ENCODE measurements at regions not wholly inside any gene's neighbourhood (a gene's known extent, or its start where the extent isn't known, plus 50 kb on each side); places are given as distances from the start of the nearest gene placed in this dataset.

DNA sequence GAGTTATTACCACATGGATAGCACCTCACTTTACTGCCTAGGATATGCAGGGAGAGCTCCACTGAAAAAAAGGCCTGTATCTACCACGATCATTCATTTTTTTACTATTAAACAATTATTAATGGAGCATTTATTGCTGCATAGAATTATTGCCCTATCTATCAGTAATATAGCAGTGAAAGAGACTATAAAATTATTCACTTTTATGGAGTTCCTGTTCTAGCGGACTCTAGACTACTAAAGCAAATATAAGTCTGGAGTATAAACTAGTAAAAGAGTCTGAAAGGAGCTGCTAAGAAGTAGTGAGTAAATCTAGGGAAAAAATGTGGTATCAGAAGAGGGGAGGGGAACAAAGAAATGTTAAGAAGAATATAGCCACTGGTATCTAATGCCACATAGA is 150.4 kb upstream of the CYLC2 start:
- Histone ChIP-seq H3K9me3 (no peaks in the 10 kb centered on the region), H3K9ac (no peak overlapping the region), H3K4me3 (no peak overlapping the region), H3K27ac (no peak overlapping the region), H3K4me1 (no peaks in the 10 kb centered on the region), H3K4me2 (no peak overlapping the region), H3K27me3 (no peaks in the 10 kb centered on the region), H4K20me1 (no peaks in the 10 kb centered on the region), H3K36me3 (no peaks in the 10 kb centered on the region)
- no peak for TF ChIP-seq Cebpa-rat (IDR thresholded peaks at IDR 0.05)

DNA sequence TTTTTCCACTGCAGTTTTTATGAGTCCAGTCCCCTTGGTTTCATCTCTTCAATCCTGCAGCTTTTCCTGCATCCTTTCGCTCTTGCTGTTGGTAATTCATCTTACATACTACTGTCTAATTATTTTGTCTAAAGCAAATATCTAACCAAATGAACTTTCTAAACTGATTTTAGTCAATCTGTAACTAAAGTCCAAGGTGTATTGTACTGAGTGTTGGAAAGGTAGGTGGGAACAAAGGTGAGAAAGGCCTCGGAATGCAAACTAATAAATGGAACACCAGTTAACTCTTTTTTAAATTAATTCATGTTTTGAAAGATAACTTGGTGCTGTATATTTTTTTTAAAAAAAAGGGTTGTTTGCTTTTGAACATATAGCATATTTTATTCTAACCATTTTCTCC is 152.7 kb upstream of the CYLC2 start:
- H4K20me1 ChIP-seq: no peaks in the 10 kb centered on the region
- H3K27me3 ChIP-seq: no peaks in the 10 kb centered on the region
- no peaks in the 10 kb centered on the region for H3K9me3 ChIP-seq
- H3K4me1 ChIP-seq: no peaks in the 10 kb centered on the region
- H3K4me2 ChIP-seq: no peak overlapping the region
- H3K36me3 ChIP-seq: no peaks in the 10 kb centered on the region
- H3K27ac ChIP-seq: no peak overlapping the region
- no peak for TF ChIP-seq Cebpa-rat (IDR thresholded peaks at IDR 0.05)
- H3K9ac ChIP-seq: no peak overlapping the region
- H3K4me3 ChIP-seq: no peak overlapping the region

DNA sequence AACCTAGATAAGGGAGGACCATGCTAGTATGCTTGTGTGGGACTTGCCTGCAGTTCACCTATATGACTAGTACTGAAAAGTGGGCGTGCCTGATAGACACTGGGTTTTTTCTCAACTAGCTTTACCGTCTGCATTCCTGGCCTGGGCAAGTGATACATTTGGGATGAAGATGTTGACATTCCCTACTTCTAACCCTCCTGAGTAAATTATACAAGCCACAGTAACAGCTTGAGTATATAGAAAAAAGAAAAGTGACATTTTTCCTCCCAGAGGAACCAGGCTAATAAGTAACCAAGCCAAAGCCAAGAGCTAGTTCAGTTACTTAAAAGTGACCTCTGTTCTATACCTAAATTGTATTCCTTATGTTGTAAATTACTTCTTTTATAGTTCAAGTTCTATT is 153.8 kb upstream of the CYLC2 start:
- Histone ChIP-seq H3K4me3 (no peak overlapping the region), H3K27me3 (no peaks in the 10 kb centered on the region), H3K4me1 (no peaks in the 10 kb centered on the region), H4K20me1 (no peaks in the 10 kb centered on the region), H3K9ac (no peak overlapping the region), H3K4me2 (no peak overlapping the region), H3K9me3 (no peaks in the 10 kb centered on the region), H3K27ac (no peak overlapping the region), H3K36me3 (no peaks in the 10 kb centered on the region)
- TF ChIP-seq Cebpa-rat (IDR thresholded peaks at IDR 0.05): no peak

GRCh38 chr9:102840335-102840734 is 154.8 kb upstream of the CYLC2 start:
- no peaks in the 10 kb centered on the region for H4K20me1 ChIP-seq
- H3K4me2 ChIP-seq: no peak overlapping the region
- H3K27ac ChIP-seq: no peak overlapping the region
- H3K27me3 ChIP-seq: no peaks in the 10 kb centered on the region
- no peaks in the 10 kb centered on the region for H3K4me1 ChIP-seq
- no peaks in the 10 kb centered on the region for H3K9me3 ChIP-seq
- no peak overlapping the region for H3K4me3 ChIP-seq
- H3K9ac ChIP-seq: no peak overlapping the region
- H3K36me3 ChIP-seq: no peaks in the 10 kb centered on the region
- TF ChIP-seq Cebpa-rat (IDR thresholded peaks at IDR 0.05): no peak

DNA sequence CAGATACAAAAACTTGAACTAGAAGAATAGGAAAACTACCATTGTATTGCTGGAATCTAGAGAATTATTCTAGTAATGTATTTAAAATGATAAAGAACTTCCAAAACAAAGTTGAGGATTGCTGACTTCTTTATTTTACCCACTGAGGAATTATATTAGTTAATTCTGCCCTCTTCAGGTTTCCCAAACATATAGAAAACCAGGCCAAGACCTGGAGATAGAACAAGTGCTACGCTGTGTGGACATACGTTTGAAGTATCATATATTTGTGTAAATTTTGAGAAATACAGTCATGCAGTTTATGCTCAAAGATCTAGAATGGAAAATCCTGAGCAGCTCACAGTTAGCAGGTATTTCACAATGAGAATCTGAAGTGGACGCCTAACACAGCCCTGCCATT is 162.3 kb upstream of the CYLC2 start:
- no peak for TF ChIP-seq Cebpa-rat (IDR thresholded peaks at IDR 0.05)
- no peaks in the 10 kb centered on the region for H3K4me1 ChIP-seq
- no peaks in the 10 kb centered on the region for H3K36me3 ChIP-seq
- no peak overlapping the region for H3K27ac ChIP-seq
- no peak overlapping the region for H3K9ac ChIP-seq
- no peak overlapping the region for H3K4me3 ChIP-seq
- no peaks in the 10 kb centered on the region for H4K20me1 ChIP-seq
- H3K4me2 ChIP-seq: no peak overlapping the region
- H3K27me3 ChIP-seq: no peaks in the 10 kb centered on the region
- H3K9me3 ChIP-seq: no peaks in the 10 kb centered on the region

DNA sequence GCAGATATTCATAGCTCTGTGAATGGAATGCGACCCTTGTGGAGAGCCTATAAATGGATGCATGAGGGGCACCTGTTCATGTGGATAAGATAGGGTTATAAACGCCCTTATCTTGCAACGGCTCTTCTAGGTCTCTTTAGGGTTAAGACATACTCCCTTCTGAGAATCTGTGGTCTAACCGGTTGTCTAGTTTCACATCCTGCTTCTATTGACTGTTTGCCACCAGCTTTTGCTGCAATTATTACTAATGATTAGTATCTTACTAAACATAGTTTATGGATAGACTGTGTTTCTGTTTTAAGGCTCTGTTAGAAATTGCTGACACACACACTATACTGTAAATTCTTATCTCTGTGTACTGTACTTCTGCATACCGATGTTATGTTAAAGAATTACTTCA is 198.9 kb upstream of the CYLC2 start:
- Histone ChIP-seq H3K27ac (no peak overlapping the region), H3K4me2 (peak overlapping the region; percentile 17; the same call in 1 of the 2 replicates), H3K4me1 (peaks cover 9% of the 10 kb centered on the region), H3K27me3 (no peaks in the 10 kb centered on the region), H3K36me3 (no peaks in the 10 kb centered on the region), H3K4me3 (no peak overlapping the region), H3K9me3 (no peaks in the 10 kb centered on the region), H3K9ac (no peak overlapping the region), H4K20me1 (no peaks in the 10 kb centered on the region)
- no peak for TF ChIP-seq Cebpa-rat (IDR thresholded peaks at IDR 0.05)

- Histone ChIP-seq H4K20me1 (no peaks in the 10 kb centered on the region), H3K27ac (no peak overlapping the region), H3K9ac (no peak overlapping the region), H3K27me3 (no peaks in the 10 kb centered on the region), H3K9me3 (no peaks in the 10 kb centered on the region), H3K4me2 (no peak overlapping the region), H3K4me3 (no peak overlapping the region), H3K4me1 (peaks cover 9% of the 10 kb centered on the region), H3K36me3 (no peaks in the 10 kb centered on the region)
- no peak for TF ChIP-seq Cebpa-rat (IDR thresholded peaks at IDR 0.05)
These were observed 199.6 kb upstream of the CYLC2 start for GRCh38 chr9:102795532-102795931.

GRCh38 chr9:102779356-102779755 is 215.8 kb upstream of the CYLC2 start:
- Histone ChIP-seq H3K4me2 (no peak overlapping the region), H3K9ac (no peak overlapping the region), H3K36me3 (no peaks in the 10 kb centered on the region), H3K4me3 (no peak overlapping the region), H3K27me3 (no peaks in the 10 kb centered on the region), H3K9me3 (no peaks in the 10 kb centered on the region), H3K4me1 (no peaks in the 10 kb centered on the region), H4K20me1 (no peaks in the 10 kb centered on the region), H3K27ac (no peak overlapping the region)
- no peak for TF ChIP-seq Cebpa-rat (IDR thresholded peaks at IDR 0.05)

GRCh38 chr9:102778746-102779145 is 216.4 kb upstream of the CYLC2 start:
- TF ChIP-seq Cebpa-rat (IDR thresholded peaks at IDR 0.05): no peak
- H3K27ac ChIP-seq: no peak overlapping the region
- no peaks in the 10 kb centered on the region for H3K9me3 ChIP-seq
- no peaks in the 10 kb centered on the region for H3K4me1 ChIP-seq
- H3K27me3 ChIP-seq: no peaks in the 10 kb centered on the region
- no peaks in the 10 kb centered on the region for H3K36me3 ChIP-seq
- no peak overlapping the region for H3K4me3 ChIP-seq
- no peak overlapping the region for H3K9ac ChIP-seq
- no peaks in the 10 kb centered on the region for H4K20me1 ChIP-seq
- no peak overlapping the region for H3K4me2 ChIP-seq

GRCh38 chr9:102770704-102771103 is 224.4 kb upstream of the CYLC2 start:
- H3K4me2 ChIP-seq: no peak overlapping the region
- H3K9ac ChIP-seq: no peak overlapping the region
- H3K9me3 ChIP-seq: no peaks in the 10 kb centered on the region
- no peak for TF ChIP-seq Cebpa-rat (IDR thresholded peaks at IDR 0.05)
- H3K4me1 ChIP-seq: no peaks in the 10 kb centered on the region
- H3K27ac ChIP-seq: no peak overlapping the region
- H3K36me3 ChIP-seq: no peaks in the 10 kb centered on the region
- H3K4me3 ChIP-seq: no peak overlapping the region
- H3K27me3 ChIP-seq: no peaks in the 10 kb centered on the region
- H4K20me1 ChIP-seq: no peaks in the 10 kb centered on the region

DNA sequence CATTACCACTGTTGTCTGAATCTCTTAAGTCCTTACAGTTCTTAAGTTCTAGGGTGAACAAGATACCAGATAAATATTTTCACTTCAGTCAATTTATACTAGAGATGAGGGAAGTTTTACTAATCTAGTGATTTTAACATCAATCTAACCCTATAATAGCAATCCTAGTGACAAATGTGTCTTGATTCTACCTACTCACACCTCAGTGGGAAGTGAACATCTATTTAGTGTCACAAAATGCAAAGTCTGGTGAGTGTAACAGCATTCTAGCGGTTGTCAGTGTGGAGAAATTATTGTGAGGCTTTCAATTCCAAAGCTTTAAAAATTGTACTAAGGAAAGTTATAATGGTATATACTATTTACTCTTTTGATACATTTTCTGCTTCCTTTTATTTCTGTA is 225.8 kb upstream of the CYLC2 start:
- Histone ChIP-seq H3K36me3 (no peaks in the 10 kb centered on the region), H4K20me1 (no peaks in the 10 kb centered on the region), H3K9ac (no peak overlapping the region), H3K4me2 (no peak overlapping the region), H3K9me3 (no peaks in the 10 kb centered on the region), H3K4me3 (no peak overlapping the region), H3K27me3 (no peaks in the 10 kb centered on the region), H3K27ac (no peak overlapping the region), H3K4me1 (no peaks in the 10 kb centered on the region)
- no peak for TF ChIP-seq Cebpa-rat (IDR thresholded peaks at IDR 0.05)

Measured in BLaER1 (cell line).